KMS-11 (cell line): ENCODE measurements at regions not wholly inside any gene's neighbourhood (a gene's known extent, or its start where the extent isn't known, plus 50 kb on each side); places are given as distances from the start of the nearest gene placed in this dataset.

ENCODE experiments used
- H2AFZ ChIP-seq: fragments of 200-600 bp; sonication (generic); 2 replicates; pipeline ENCODE4 v1.6.1; 2016; ENCODE audit warnings: antibody characterized with exemption, mixed run types, low read depth
- H3K27ac ChIP-seq: fragments of 200-600 bp; sonication (generic); 2 replicates; pipeline ENCODE4 v1.6.1; 2016; ENCODE audit warnings: mild to moderate bottlenecking, mixed run types
- H3K27me3 ChIP-seq: fragments of 200-600 bp; sonication (generic); 2 replicates; pipeline ENCODE4 v1.6.1; 2017; ENCODE audit warnings: mild to moderate bottlenecking, low read depth, mixed run types, moderate library complexity; ENCODE audit not compliant: insufficient read depth
- H3K36me3 ChIP-seq: fragments of 200-600 bp; sonication (generic); 2 replicates; pipeline ENCODE4 v1.6.1; 2017; ENCODE audit warnings: mild to moderate bottlenecking, mixed run types; ENCODE audit not compliant: insufficient read depth
- H3K4me1 ChIP-seq: fragments of 200-600 bp; sonication (generic); 2 replicates; pipeline ENCODE4 v1.6.1; 2016; ENCODE audit warnings: mild to moderate bottlenecking, low read depth, mixed run types; ENCODE audit not compliant: poor library complexity, severe bottlenecking
- H3K4me2 ChIP-seq: fragments of 200-600 bp; sonication (generic); 2 replicates; pipeline ENCODE4 v1.7.0; 2016; ENCODE audit warnings: mild to moderate bottlenecking, mixed run types
- H3K4me3 ChIP-seq: fragments of 200-600 bp; sonication (generic); IDR thresholded peaks from 2 replicates; pipeline ENCODE4 v1.6.1; 2017; ENCODE audit warnings: low read depth, low read length, mixed read lengths; ENCODE audit not compliant: insufficient read depth
- H3K79me2 ChIP-seq: fragments of 200-600 bp; sonication (generic); 2 replicates; pipeline ENCODE4 v1.6.1; 2016; ENCODE audit warnings: low read depth, mixed run types; ENCODE audit not compliant: insufficient read depth
- H3K9ac ChIP-seq: fragments of 200-600 bp; sonication (generic); 2 replicates; pipeline ENCODE4 v1.6.1; 2016; ENCODE audit warnings: mild to moderate bottlenecking, mixed run types
- H4K20me1 ChIP-seq: fragments of 200-600 bp; sonication (generic); 2 replicates; pipeline ENCODE4 v1.6.1; 2016; ENCODE audit warnings: mild to moderate bottlenecking, mixed run types; ENCODE audit not compliant: insufficient read depth
- TF ChIP-seq, protein P1 (sequence below): fragments of 200-600 bp; sonication (generic); conservative IDR thresholded peaks from 2 replicates; pipeline ENCODE4 v1.6.1; 2017; ENCODE audit warnings: low read depth, mild to moderate bottlenecking, antibody characterized with exemption, low read length, moderate library complexity, mixed read lengths

DNA sequence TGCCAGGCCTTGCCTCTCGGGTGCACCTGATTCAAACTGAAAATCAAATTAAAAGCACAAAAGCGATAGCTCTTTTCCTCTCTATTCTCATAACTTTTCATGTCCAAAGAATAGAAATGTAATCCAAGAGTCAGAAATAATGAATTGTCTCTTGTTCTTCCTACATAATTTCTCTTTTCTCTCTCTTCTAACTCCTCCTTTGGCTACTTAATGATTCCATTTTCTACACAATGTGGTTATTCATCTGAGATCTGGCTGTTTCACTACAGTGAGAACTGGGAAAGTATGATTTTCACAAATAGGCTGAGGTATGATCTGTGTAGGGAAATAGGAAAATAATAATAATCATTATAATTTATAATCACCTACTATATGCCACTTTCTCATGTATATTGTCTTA lies 703.5 kb downstream of the PDHA2 start:
- no peak overlapping the region for H3K9ac ChIP-seq
- no peak overlapping the region for H3K4me3 ChIP-seq
- H4K20me1 ChIP-seq, result no peaks in the 10 kb centered on the region
- no peaks in the 10 kb centered on the region for H3K27me3 ChIP-seq
- TF ChIP-seq, protein P1, sequence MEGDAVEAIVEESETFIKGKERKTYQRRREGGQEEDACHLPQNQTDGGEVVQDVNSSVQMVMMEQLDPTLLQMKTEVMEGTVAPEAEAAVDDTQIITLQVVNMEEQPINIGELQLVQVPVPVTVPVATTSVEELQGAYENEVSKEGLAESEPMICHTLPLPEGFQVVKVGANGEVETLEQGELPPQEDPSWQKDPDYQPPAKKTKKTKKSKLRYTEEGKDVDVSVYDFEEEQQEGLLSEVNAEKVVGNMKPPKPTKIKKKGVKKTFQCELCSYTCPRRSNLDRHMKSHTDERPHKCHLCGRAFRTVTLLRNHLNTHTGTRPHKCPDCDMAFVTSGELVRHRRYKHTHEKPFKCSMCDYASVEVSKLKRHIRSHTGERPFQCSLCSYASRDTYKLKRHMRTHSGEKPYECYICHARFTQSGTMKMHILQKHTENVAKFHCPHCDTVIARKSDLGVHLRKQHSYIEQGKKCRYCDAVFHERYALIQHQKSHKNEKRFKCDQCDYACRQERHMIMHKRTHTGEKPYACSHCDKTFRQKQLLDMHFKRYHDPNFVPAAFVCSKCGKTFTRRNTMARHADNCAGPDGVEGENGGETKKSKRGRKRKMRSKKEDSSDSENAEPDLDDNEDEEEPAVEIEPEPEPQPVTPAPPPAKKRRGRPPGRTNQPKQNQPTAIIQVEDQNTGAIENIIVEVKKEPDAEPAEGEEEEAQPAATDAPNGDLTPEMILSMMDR, result no peak
- H3K36me3 ChIP-seq, result no peaks in the 10 kb centered on the region
- no peak overlapping the region for H3K27ac ChIP-seq
- H3K4me2 ChIP-seq, result no peak overlapping the region
- no peaks in the 10 kb centered on the region for H3K4me1 ChIP-seq
- H3K79me2 ChIP-seq, result no peaks in the 10 kb centered on the region
- H2AFZ ChIP-seq, result no peak overlapping the region

DNA sequence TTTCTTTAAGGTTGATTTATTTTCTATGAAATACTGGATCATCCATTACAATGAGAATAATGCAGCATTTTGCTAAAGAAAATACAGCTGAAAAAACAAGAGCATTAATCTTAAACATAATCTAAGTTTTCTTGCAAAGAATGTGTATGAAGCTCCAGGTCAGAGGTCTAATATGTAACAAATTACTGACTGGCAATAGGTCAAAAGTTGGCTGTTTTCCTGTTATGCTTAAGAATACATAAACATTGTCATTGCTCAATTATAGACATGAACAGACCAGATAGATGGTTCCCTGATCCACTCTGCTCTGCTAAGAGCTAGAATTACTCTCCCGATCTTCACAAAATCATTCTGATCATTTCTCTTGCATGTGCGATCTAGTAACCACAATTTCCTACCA lies 718.6 kb downstream of the PDHA2 start:
- no peak overlapping the region for H2AFZ ChIP-seq
- H3K4me3 ChIP-seq, result no peak overlapping the region
- TF ChIP-seq, protein P1, result no peak
- no peaks in the 10 kb centered on the region for H4K20me1 ChIP-seq
- H3K4me1 ChIP-seq, result no peaks in the 10 kb centered on the region
- no peak overlapping the region for H3K27ac ChIP-seq
- no peaks in the 10 kb centered on the region for H3K36me3 ChIP-seq
- H3K4me2 ChIP-seq, result no peak overlapping the region
- no peaks in the 10 kb centered on the region for H3K27me3 ChIP-seq
- H3K79me2 ChIP-seq, result no peaks in the 10 kb centered on the region
- no peak overlapping the region for H3K9ac ChIP-seq

DNA sequence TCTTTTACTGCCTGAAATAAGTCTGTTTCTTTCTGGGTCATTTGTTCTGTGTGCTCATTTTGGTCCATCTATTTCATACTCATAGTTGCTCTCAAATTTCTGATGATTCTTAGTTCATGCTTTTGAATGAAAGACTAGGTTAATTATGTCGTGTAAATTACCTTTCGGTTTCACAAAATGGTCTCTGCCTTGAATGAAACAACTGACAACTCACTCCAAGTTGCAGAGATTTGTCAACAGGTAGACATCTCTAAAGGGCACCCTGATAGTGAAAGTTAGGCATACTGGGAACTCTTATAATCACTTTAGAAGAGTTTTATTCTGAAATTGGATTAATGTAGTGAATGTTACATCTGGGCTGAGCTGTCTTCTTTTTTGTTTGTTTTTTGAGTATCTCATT lies 726.9 kb downstream of the PDHA2 start:
- TF ChIP-seq, protein P1, result no peak
- no peaks in the 10 kb centered on the region for H4K20me1 ChIP-seq

DNA sequence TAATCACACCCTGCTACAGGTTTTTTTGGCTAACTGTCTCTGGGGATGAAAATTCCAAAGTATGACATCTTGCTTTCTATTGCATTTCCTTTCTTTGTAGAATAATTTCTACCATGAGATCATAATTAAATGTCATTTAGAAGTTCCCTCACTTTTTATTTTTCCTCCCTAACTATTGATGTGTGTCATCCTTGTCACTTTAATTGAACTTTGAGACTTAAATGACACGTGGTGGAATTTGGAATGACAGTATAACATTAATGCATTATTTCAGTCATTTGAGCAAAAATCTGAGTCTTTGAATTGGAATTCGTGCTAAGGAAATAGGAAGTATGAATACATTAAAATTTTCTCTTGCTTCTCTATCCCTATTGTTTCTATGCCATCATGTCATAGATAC lies 745.4 kb downstream of the PDHA2 start:
- Histone ChIP-seq H2AFZ (no peak overlapping the region), H3K4me1 (no peaks in the 10 kb centered on the region), H3K4me3 (no peak overlapping the region), H3K9ac (no peak overlapping the region), H3K79me2 (no peaks in the 10 kb centered on the region), H3K4me2 (no peak overlapping the region), H3K36me3 (no peaks in the 10 kb centered on the region), H4K20me1 (no peaks in the 10 kb centered on the region), H3K27me3 (no peaks in the 10 kb centered on the region), H3K27ac (no peak overlapping the region)
- TF ChIP-seq, protein P1, result no peak

More for the DNA sequence above, 726.9 kb downstream of the PDHA2 start:
- no peaks in the 10 kb centered on the region for H3K36me3 ChIP-seq
- no peak overlapping the region for H3K4me3 ChIP-seq
- H3K9ac ChIP-seq, result no peak overlapping the region
- no peak overlapping the region for H3K27ac ChIP-seq
- H3K4me2 ChIP-seq, result no peak overlapping the region
- H3K27me3 ChIP-seq, result no peaks in the 10 kb centered on the region
- H3K4me1 ChIP-seq, result no peaks in the 10 kb centered on the region
- H3K79me2 ChIP-seq, result no peaks in the 10 kb centered on the region
- H2AFZ ChIP-seq, result no peak overlapping the region

DNA sequence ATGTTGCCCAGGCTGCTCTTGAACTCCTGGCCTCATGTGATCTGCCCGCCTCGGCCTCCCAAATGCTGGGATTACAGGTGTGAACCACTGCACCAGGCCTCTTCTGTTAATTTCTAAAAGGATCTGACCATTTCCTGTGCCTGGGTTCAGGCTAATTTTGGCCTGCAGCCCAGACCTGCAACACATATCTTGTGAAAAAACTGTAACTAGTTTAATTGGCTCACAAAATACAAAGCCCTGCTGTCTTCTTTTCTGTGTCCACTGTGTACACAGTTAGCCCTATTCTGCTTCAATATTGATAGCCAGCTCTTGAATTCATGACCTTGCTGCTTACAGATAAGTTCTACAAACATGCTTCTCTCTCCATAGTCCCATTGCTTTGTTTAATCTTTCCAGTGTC lies 753.5 kb downstream of the PDHA2 start:
- Histone ChIP-seq H3K4me3 (no peak overlapping the region), H2AFZ (no peak overlapping the region), H3K9ac (no peak overlapping the region), H3K4me1 (no peaks in the 10 kb centered on the region), H3K4me2 (no peak overlapping the region), H4K20me1 (no peaks in the 10 kb centered on the region), H3K36me3 (no peaks in the 10 kb centered on the region), H3K79me2 (no peaks in the 10 kb centered on the region), H3K27me3 (no peaks in the 10 kb centered on the region), H3K27ac (no peak overlapping the region)
- TF ChIP-seq, protein P1, result no peak
